ENCODE measurements at regions not wholly inside any gene's neighbourhood (a gene's known extent, or its start where the extent isn't known, plus 50 kb on each side); places are given as distances from the start of the nearest gene placed in this dataset.

DNA sequence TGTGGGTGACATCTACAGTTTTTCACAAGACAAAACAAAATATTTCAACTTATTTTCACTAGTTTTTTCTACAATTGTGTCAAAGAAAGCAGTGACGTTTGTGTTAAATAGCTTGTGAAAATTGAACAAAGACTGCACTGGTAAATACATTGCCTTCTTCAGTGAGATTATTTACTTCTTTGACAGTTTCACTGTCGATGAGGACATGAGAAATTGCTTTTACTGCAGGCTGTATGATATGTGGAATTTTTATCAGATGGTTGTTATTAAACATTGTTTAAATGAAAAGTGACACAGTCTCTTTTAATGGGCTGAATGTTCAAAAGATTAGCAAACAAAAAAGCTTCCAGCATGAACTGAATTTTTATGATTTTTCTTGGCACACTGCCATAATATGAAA is 773.9 kb upstream of the CADM2 start:
- DNase-seq (ENCODE audit: low spot score) (no peak), ATAC-seq (ENCODE audit: low FRiP score) (no peak)
- TF ChIP-seq, protein P1, sequence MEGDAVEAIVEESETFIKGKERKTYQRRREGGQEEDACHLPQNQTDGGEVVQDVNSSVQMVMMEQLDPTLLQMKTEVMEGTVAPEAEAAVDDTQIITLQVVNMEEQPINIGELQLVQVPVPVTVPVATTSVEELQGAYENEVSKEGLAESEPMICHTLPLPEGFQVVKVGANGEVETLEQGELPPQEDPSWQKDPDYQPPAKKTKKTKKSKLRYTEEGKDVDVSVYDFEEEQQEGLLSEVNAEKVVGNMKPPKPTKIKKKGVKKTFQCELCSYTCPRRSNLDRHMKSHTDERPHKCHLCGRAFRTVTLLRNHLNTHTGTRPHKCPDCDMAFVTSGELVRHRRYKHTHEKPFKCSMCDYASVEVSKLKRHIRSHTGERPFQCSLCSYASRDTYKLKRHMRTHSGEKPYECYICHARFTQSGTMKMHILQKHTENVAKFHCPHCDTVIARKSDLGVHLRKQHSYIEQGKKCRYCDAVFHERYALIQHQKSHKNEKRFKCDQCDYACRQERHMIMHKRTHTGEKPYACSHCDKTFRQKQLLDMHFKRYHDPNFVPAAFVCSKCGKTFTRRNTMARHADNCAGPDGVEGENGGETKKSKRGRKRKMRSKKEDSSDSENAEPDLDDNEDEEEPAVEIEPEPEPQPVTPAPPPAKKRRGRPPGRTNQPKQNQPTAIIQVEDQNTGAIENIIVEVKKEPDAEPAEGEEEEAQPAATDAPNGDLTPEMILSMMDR (IDR thresholded peaks at IDR 0.05): no peak

DNA sequence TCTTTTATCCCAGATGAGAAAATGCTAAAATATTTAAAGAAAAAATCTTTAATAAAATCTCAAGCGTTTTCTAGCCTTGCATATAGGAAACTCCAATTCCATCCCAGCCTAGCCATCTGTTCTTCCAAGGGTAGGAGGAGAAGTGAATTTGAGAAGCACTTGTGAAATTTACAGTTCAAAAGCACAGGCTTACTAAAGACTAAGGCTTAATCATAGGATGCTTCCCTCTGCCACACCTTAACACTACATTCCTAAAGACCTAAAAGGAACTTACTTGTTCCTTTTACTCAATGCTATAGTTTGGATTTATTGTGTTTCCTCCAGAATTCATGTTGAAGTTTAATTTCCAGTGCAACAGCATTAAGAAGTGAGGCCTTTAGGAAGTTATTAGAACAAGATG is 764.8 kb upstream of the CADM2 start:
- no peak for DNase-seq (ENCODE audit: low spot score)
- no peak for ATAC-seq (ENCODE audit: low FRiP score)
- TF ChIP-seq, protein P1 (IDR thresholded peaks at IDR 0.05): no peak

DNA sequence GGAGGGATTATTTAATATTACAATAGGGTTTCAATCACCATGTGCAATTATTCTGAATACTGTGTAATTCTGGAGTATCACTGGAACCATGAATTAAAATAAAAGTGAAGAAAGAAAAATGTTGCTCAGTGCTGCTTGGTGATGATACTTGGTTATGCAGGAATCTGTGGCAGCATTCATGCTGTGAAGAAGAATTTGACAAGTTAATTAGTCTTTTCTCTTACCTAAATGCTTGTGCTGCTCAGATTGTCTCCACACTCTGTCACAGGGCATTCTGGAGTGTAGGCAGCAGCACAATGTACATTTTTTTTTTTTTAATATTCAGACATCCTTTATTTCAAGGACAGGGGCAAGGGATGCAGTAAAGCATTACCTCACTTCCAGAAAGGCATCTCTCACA is 749.3 kb upstream of the CADM2 start:
- ATAC-seq (ENCODE audit: low FRiP score): no peak
- TF ChIP-seq, protein P1 (IDR thresholded peaks at IDR 0.05): no peak
- no peak for DNase-seq (ENCODE audit: low spot score)

DNA sequence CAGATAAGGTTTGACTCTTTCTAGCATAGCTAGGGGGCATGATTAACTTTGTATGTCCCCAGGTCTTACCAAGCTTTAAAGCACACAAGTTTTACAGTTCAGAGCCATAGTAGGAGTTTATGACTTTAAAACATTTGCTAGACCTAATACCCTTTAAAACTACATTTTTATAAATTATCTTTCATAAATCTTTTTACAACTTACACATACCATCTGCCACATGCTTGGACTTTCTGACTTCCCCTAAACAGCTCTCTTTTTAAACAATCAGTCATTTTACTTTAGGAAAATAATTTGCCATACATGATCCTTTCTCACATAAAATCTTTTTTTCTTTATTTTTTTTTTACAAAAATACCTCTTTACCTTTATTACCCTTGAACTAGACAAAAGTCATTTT is 735.3 kb upstream of the CADM2 start:
- DNase-seq (ENCODE audit: low spot score): no peak

DNA sequence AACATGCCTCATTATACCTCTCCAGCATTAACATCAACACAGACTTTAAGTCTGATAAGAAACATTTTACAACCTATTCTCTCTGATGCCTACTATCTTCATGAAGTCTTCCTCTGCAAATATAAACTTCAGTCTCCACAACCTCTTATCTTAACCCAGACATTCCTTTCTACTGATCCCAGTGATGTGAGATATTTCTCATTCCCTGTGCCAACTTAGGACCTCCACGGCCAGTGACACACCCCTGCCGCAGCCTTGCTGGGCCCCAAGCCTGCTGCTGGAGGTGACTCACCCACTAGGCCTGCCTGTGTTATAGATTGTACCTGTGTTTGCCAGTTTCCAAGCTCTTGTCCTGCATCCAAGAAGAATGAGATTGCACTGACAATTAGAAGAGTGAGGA is 734.5 kb upstream of the CADM2 start:
- DNase-seq (ENCODE audit: low spot score) (no peak), ATAC-seq (ENCODE audit: low FRiP score) (no peak)
- TF ChIP-seq, protein P1 (IDR thresholded peaks at IDR 0.05): no peak

More for the DNA sequence above, 735.3 kb upstream of the CADM2 start:
- no peak for ATAC-seq (ENCODE audit: low FRiP score)
- TF ChIP-seq, protein P1 (IDR thresholded peaks at IDR 0.05): no peak

DNA sequence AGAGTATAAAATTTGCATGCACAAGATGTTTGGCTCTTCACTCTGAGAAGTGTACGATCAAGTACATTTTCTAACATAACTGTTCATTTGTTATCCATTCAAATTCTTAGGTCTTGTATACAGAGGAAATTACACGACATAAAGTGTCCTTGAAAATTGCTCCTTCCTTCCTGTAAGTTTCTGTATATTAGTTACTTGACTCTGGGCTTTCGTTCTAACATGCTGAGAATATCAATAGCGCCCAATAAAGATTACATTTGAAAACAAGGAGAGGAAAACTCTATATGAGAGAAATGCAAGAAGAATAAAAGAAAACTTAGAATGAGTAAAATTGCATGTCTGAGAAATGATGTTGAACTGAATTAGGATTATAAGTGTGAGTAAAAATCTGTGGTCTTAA is 722.5 kb upstream of the CADM2 start:
- ATAC-seq (ENCODE audit: low FRiP score): no peak
- no peak for DNase-seq (ENCODE audit: low spot score)
- TF ChIP-seq, protein P1 (IDR thresholded peaks at IDR 0.05): no peak

DNA sequence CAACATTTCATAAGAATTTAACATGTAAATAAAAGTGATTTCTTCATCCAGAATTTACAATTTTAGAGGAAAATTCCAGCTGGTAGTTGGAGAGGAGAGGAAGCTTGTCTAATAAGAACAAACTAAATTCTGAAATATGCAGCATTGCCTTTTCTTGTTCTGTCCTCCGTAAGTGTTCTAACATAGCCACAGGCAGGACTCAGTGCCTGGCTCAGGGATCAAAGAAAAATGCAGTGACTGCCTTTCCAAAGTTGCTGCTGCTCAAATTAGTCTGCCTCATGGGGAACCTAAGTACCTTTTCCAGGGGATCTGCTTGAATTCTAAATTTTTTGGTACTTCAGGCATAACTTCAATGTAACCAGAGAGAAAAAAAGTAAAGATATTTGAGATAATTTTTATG is 713.0 kb upstream of the CADM2 start:
- TF ChIP-seq, protein P1 (IDR thresholded peaks at IDR 0.05): no peak
- no peak for ATAC-seq (ENCODE audit: low FRiP score)
- no peak for DNase-seq (ENCODE audit: low spot score)
